HEK293T (cell line): ENCODE measurements at regions not wholly inside any gene's neighbourhood (a gene's known extent, or its start where the extent isn't known, plus 50 kb on each side); places are given as distances from the start of the nearest gene placed in this dataset.

Source experiments
- CTCF ChIA-PET: fragments of 350-600 bp; formaldehyde crosslinking; extraction: SDS; loops from one replicate; lab custom pipeline; 2021; ENCODE audit warnings: antibody characterized with exemption, inconsistent platforms; lab: Yijun Ruan, JAX
- POLR2A ChIA-PET: fragments of 350-600 bp; formaldehyde crosslinking; extraction: SDS; loops from one replicate; lab custom pipeline; 2020; ENCODE audit warnings: antibody characterized with exemption, inconsistent platforms; lab: Yijun Ruan, JAX
- DNase-seq: peaks from one replicate; pipeline ENCODE4 v3.0.0; 2012; ENCODE audit warnings: mixed read lengths; ENCODE audit errors: extremely low spot score
- ARNT ChIP-seq: fragments of 450-650 bp; IDR thresholded peaks from 2 replicates; pipeline ENCODE4 v1.6.1; 2017; ENCODE audit warnings: mild to moderate bottlenecking
- BHLHE40 ChIP-seq: fragments of 450-650 bp; IDR thresholded peaks from 2 replicates; pipeline ENCODE4 v1.6.1; 2016; ENCODE audit warnings: mild to moderate bottlenecking, moderate library complexity, borderline replicate concordance
- CTBP1 ChIP-seq: fragments of 450-650 bp; IDR thresholded peaks from 2 replicates; pipeline ENCODE4 v1.6.1; 2016; ENCODE audit warnings: borderline replicate concordance
- ELF4 ChIP-seq: fragments of 450-650 bp; IDR thresholded peaks from 2 replicates; pipeline ENCODE4 v1.6.1; 2017; ENCODE audit warnings: antibody characterized with exemption
- FOXA1 ChIP-seq: fragments of 450-650 bp; IDR thresholded peaks from 2 replicates; pipeline ENCODE4 v1.6.1; 2016; ENCODE audit warnings: mild to moderate bottlenecking
- FOXK2 ChIP-seq: fragments of 450-650 bp; IDR thresholded peaks from 2 replicates; pipeline ENCODE4 v1.6.1; 2016; ENCODE audit warnings: mild to moderate bottlenecking
- FOXM1 ChIP-seq: fragments of 450-650 bp; IDR thresholded peaks from 2 replicates; pipeline ENCODE4 v1.6.1; 2017; ENCODE audit warnings: mild to moderate bottlenecking, borderline replicate concordance
- HDGF ChIP-seq: fragments of 450-650 bp; IDR thresholded peaks from 2 replicates; pipeline ENCODE4 v1.6.1; 2017; ENCODE audit warnings: antibody characterized with exemption, borderline replicate concordance
- L3MBTL2 ChIP-seq: fragments of 450-650 bp; conservative IDR thresholded peaks from 2 replicates; pipeline ENCODE4 v1.6.1; 2016; ENCODE audit warnings: mild to moderate bottlenecking
- LEF1 ChIP-seq: fragments of 450-650 bp; IDR thresholded peaks from 2 replicates; pipeline ENCODE4 v1.6.1; 2017; ENCODE audit warnings: mild to moderate bottlenecking, borderline replicate concordance
- NFRKB ChIP-seq: fragments of 450-650 bp; IDR thresholded peaks from 2 replicates; pipeline ENCODE4 v1.6.1; 2016; ENCODE audit warnings: mild to moderate bottlenecking, moderate library complexity
- SP1 ChIP-seq: fragments of 450-650 bp; IDR thresholded peaks from 2 replicates; pipeline ENCODE4 v1.6.1; 2017
- SUZ12 ChIP-seq: fragments of 450-650 bp; IDR thresholded peaks from 2 replicates; pipeline ENCODE4 v1.6.1; 2016; ENCODE audit warnings: mild to moderate bottlenecking
- TARDBP ChIP-seq: fragments of 450-650 bp; IDR thresholded peaks from 2 replicates; pipeline ENCODE4 v1.6.1; 2016
- ZNF384 ChIP-seq: fragments of 450-650 bp; IDR thresholded peaks from 2 replicates; pipeline ENCODE4 v1.6.1; 2016
- TF ChIP-seq, protein P1 (sequence below): fragments of 450-650 bp; IDR thresholded peaks from 2 replicates; pipeline ENCODE4 v1.6.1; 2016

DNA sequence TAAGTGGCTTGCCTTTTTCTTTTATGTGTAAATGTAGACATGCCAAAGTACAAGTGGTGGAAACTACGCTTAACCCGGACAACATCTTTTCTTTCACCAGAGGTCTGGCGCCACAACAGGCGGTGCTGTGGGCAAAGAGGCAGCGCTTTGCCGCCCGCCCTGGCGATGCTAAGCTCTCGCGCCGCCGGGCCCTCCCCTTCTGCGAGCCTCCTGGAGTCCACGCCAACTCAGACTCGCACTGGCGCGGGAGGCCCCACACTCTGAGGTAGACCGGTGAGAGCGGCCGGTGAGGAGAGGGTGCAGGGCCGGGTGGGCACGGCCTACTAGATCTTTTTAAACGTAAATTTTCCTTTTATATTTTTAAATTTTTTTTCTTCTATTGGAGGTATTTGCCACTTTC is 2253.1 kb upstream of the C9orf72 start:
- ChIA-PET POLR2A (no interaction called here), CTCF (no interaction called here)
- DNase-seq = no peak
- no peak for TF ChIP-seq ELF4

DNA sequence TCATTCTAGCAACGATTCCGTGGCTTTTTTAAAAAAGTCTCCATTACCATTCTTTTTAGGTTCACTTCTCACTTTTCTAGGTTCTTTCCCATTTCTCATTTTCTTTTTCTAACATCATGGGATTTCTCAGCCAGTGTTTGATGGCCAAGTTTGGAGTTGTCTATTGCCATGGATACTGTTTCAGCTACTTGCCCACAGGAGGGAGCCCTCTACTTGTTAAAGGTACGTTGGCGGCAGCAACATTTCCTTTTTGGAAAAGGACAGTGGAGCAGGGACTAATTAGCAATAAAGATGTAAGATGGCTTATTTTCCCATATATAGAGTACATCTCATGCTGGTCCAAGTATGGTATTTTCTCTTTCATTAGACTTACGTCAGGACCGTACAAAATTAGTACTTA is 2257.5 kb upstream of the C9orf72 start:
- peak; percentile 20 for DNase-seq
- ChIA-PET POLR2A (no interaction called here), CTCF (no interaction called here)
- TF ChIP-seq FOXM1 = no peak

GRCh38 chr9:29838491-29839020 is 2265.3 kb upstream of the C9orf72 start:
- TF ChIP-seq BHLHE40 (no peak), ARNT (no peak), LEF1 (no peak), FOXM1 (no peak), CTBP1 (no peak), SUZ12 (no peak), ELF4 (no peak), FOXK2 (no peak), NFRKB (no peak), ZNF384 (no peak), FOXA1 (no peak)
- TF ChIP-seq, protein P1, sequence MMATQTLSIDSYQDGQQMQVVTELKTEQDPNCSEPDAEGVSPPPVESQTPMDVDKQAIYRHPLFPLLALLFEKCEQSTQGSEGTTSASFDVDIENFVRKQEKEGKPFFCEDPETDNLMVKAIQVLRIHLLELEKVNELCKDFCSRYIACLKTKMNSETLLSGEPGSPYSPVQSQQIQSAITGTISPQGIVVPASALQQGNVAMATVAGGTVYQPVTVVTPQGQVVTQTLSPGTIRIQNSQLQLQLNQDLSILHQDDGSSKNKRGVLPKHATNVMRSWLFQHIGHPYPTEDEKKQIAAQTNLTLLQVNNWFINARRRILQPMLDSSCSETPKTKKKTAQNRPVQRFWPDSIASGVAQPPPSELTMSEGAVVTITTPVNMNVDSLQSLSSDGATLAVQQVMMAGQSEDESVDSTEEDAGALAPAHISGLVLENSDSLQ = no peak
- DNase-seq = no peak
- CTCF ChIA-PET = no interaction called here

GRCh38 chr9:29844251-29844650 is 2271.0 kb upstream of the C9orf72 start:
- ChIA-PET POLR2A (no interaction called here), CTCF (no interaction called here)
- TF ChIP-seq, protein P1 = no peak
- TF ChIP-seq SUZ12 (no peak), BHLHE40 (no peak), FOXA1 (no peak), ZNF384 (no peak), FOXM1 (no peak), FOXK2 (no peak), L3MBTL2 (no peak)
- no peak for DNase-seq

More at GRCh38 chr9:29838491-29839020, 2265.3 kb upstream of the C9orf72 start:
- POLR2A ChIA-PET = no interaction called here

DNA sequence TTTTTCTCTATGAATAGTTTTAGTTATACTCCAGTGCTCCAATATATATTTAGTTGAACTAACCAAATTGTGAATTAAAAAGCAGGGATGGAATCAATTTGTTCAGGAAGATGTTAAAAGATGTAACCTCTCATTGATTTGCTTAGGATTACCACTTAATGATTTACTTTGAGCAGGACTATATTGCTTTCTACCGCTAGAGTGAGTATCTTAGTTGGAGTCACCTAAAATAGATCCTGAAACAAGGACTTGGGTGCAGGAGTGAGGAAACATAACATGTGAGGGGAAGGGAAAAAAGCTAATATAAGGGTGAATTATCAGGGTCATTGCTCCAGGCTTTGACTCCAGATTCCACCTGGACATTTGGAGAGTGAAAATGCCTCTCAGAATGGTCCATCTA is 2277.4 kb upstream of the C9orf72 start:
- DNase-seq = no peak
- TF ChIP-seq ARNT (no peak), FOXK2 (no peak), SP1 (no peak), FOXM1 (no peak), BHLHE40 (no peak), NFRKB (no peak), FOXA1 (no peak)
- TF ChIP-seq, protein P1 = no peak
- ChIA-PET CTCF (no interaction called here), POLR2A (no interaction called here)

- DNase-seq = no peak
- ChIA-PET POLR2A (no interaction called here), CTCF (no interaction called here)
- TF ChIP-seq FOXA1 = no peak
- TF ChIP-seq L3MBTL2 = no peak
- no peak for TF ChIP-seq CTBP1
- TF ChIP-seq ELF4 = no peak
- TF ChIP-seq HDGF = no peak
- no peak for TF ChIP-seq SUZ12
- TF ChIP-seq ZNF384 = no peak
- no peak for TF ChIP-seq FOXK2
- no peak for TF ChIP-seq FOXM1
- no peak for TF ChIP-seq TARDBP
- no peak for TF ChIP-seq NFRKB
- TF ChIP-seq ARNT = no peak
- TF ChIP-seq BHLHE40 = no peak
- TF ChIP-seq SP1 = no peak
- TF ChIP-seq, protein P1 = no peak
- no peak for TF ChIP-seq LEF1
These were observed 2288.5 kb upstream of the C9orf72 start for GRCh38 chr9:29861803-29862202.
